ENCODE measurements at regions not wholly inside any gene's neighbourhood (a gene's known extent, or its start where the extent isn't known, plus 50 kb on each side); places are given as distances from the start of the nearest gene placed in this dataset.

- no peak for DNase-seq
These were observed 400.8 kb upstream of the IRX4 start for GRCh38 chr5:2283481-2284045.

GRCh38 chr5:2282893-2283292 lies 400.2 kb upstream of the IRX4 start:
- DNase-seq = no peak

GRCh38 chr5:2282034-2282690 lies 399.4 kb upstream of the IRX4 start:
- DNase-seq = no peak

GRCh38 chr5:2281446-2281845 lies 398.7 kb upstream of the IRX4 start:
- no peak for DNase-seq

GRCh38 chr5:2280318-2280717 lies 397.6 kb upstream of the IRX4 start:
- DNase-seq = no peak

GRCh38 chr5:2278825-2279456 lies 396.2 kb upstream of the IRX4 start:
- no peak for DNase-seq

GRCh38 chr5:2277886-2278285 lies 395.2 kb upstream of the IRX4 start:
- DNase-seq = no peak

- DNase-seq = no peak
These were observed 393.4 kb upstream of the IRX4 start for GRCh38 chr5:2276101-2276500.

- DNase-seq = no peak
These were observed 390.0 kb upstream of the IRX4 start for GRCh38 chr5:2272755-2273154.

GRCh38 chr5:2272039-2272438 lies 389.3 kb upstream of the IRX4 start:
- DNase-seq = no peak

- no peak for DNase-seq
These were observed 388.6 kb upstream of the IRX4 start for GRCh38 chr5:2271316-2271715.

- DNase-seq = no peak
These were observed 387.7 kb upstream of the IRX4 start for GRCh38 chr5:2270467-2270866.

- no peak for DNase-seq
These were observed 386.9 kb upstream of the IRX4 start for GRCh38 chr5:2269656-2270055.

- no peak for DNase-seq
These were observed 385.3 kb upstream of the IRX4 start for GRCh38 chr5:2267991-2268390.

GRCh38 chr5:2266641-2267240 lies 384.0 kb upstream of the IRX4 start:
- DNase-seq = no peak

- no peak for DNase-seq
These were observed 382.6 kb upstream of the IRX4 start for GRCh38 chr5:2265341-2265740.

GRCh38 chr5:2263763-2264162 lies 381.0 kb upstream of the IRX4 start:
- DNase-seq = no peak

GRCh38 chr5:2262620-2263019 lies 379.9 kb upstream of the IRX4 start:
- DNase-seq = no peak

- DNase-seq = no peak
These were observed 378.4 kb upstream of the IRX4 start for GRCh38 chr5:2261004-2261703.

- DNase-seq = no peak
These were observed 377.7 kb upstream of the IRX4 start for GRCh38 chr5:2260211-2261003.

GRCh38 chr5:2259494-2260107 lies 376.9 kb upstream of the IRX4 start:
- no peak for DNase-seq

GRCh38 chr5:2258861-2259260 lies 376.1 kb upstream of the IRX4 start:
- DNase-seq = no peak
